ENCODE measurements at regions not wholly inside any gene's neighbourhood (a gene's known extent, or its start where the extent isn't known, plus 50 kb on each side); places are given as distances from the start of the nearest gene placed in this dataset.
"Not testable (repeated sequence)": the region's sequence is repeated elsewhere in the genome, so short reads cannot be mapped to it uniquely, and the experiment has no call there.

GRCh38 chr2:111533557-111534247 is 350.3 kb downstream of the ANAPC1 start:
- Mint-ChIP-seq H3K4me3 (peak overlapping the region in 3 of 5 donors; percentile 57 to 71 (median 66)), H3K27ac (peak overlapping the region in 4 of 6 donors; percentile 54 to 85 (median 76))
- not testable (repeated sequence) for H3K36me3 Mint-ChIP-seq

GRCh38 chr2:111534910-111535352 is 349.1 kb downstream of the ANAPC1 start:
- peak overlapping the region in 5 of 6 donors; percentile 59 to 91 (median 81) for H3K27ac Mint-ChIP-seq
- no peaks in the 10 kb centered on the region for H3K9me3 Mint-ChIP-seq
- H3K4me1 Mint-ChIP-seq = peaks cover 23 to 29% of the 10 kb centered on the region in 2 donors
- H3K27me3 Mint-ChIP-seq (ENCODE audit: low read depth in 3 of 3) = peaks cover 0 to 5% (median 0%) of the 10 kb centered on the region in 3 donors
- peak overlapping the region; percentile 19 to 78 (median 74) for H3K4me3 Mint-ChIP-seq
- DNase-seq = peak in 1 of 3 donors; percentile 33
- no peaks in the 10 kb centered on the region for H3K36me3 Mint-ChIP-seq

More at GRCh38 chr2:111533557-111534247, 350.3 kb downstream of the ANAPC1 start:
- not testable (repeated sequence) for DNase-seq; H3K27me3 Mint-ChIP-seq (ENCODE audit: low read depth in 3 of 3); H3K9me3 Mint-ChIP-seq
- peaks cover 23 to 29% of the 10 kb centered on the region in 2 donors for H3K4me1 Mint-ChIP-seq

- H3K4me3 Mint-ChIP-seq = peak overlapping the region in 2 of 5 donors; percentile 78
- H3K27ac Mint-ChIP-seq = peak overlapping the region in 4 of 6 donors; percentile 37 to 91 (median 80)
- no peaks in the 10 kb centered on the region for H3K36me3 Mint-ChIP-seq
- H3K9me3 Mint-ChIP-seq = no peaks in the 10 kb centered on the region
- no peak for DNase-seq
- peaks cover 23 to 29% of the 10 kb centered on the region in 2 donors for H3K4me1 Mint-ChIP-seq
- peaks cover 0 to 5% (median 0%) of the 10 kb centered on the region in 3 donors for H3K27me3 Mint-ChIP-seq (ENCODE audit: low read depth in 3 of 3)
These were observed 348.6 kb downstream of the ANAPC1 start for GRCh38 chr2:111535404-111535803.

- Mint-ChIP-seq H3K4me1 (peaks cover 23 to 29% of the 10 kb centered on the region in 2 donors), H3K27ac (peak overlapping the region in 2 of 6 donors; percentile 13 to 49), H3K27me3 (ENCODE audit: low read depth in 3 of 3) (peaks cover 0 to 5% (median 0%) of the 10 kb centered on the region in 3 donors), H3K36me3 (no peaks in the 10 kb centered on the region), H3K4me3 (no peak overlapping the region), H3K9me3 (no peaks in the 10 kb centered on the region)
- peak in 1 of 3 donors; percentile 21 for DNase-seq
These were observed 346.8 kb downstream of the ANAPC1 start for GRCh38 chr2:111537078-111537655.

- DNase-seq; H3K9me3 Mint-ChIP-seq; H3K27ac Mint-ChIP-seq; H3K27me3 Mint-ChIP-seq (ENCODE audit: low read depth in 3 of 3); H3K4me1 Mint-ChIP-seq; H3K36me3 Mint-ChIP-seq; H3K4me3 Mint-ChIP-seq: not testable (repeated sequence)
These were observed 344.0 kb downstream of the ANAPC1 start for GRCh38 chr2:111539991-111540390.

- not testable (repeated sequence) for H3K36me3 Mint-ChIP-seq; H3K27me3 Mint-ChIP-seq (ENCODE audit: low read depth in 3 of 3); H3K9me3 Mint-ChIP-seq; DNase-seq; H3K4me3 Mint-ChIP-seq; H3K4me1 Mint-ChIP-seq; H3K27ac Mint-ChIP-seq
These were observed 341.7 kb downstream of the ANAPC1 start for GRCh38 chr2:111542120-111542774.

- not testable (repeated sequence) for H3K36me3 Mint-ChIP-seq; H3K4me3 Mint-ChIP-seq; DNase-seq; H3K9me3 Mint-ChIP-seq; H3K27ac Mint-ChIP-seq; H3K4me1 Mint-ChIP-seq; H3K27me3 Mint-ChIP-seq (ENCODE audit: low read depth in 3 of 3)
These were observed 340.0 kb downstream of the ANAPC1 start for GRCh38 chr2:111544006-111544405.

GRCh38 chr2:111545723-111546431 is 338.1 kb downstream of the ANAPC1 start:
- not testable (repeated sequence) for H3K36me3 Mint-ChIP-seq; H3K27ac Mint-ChIP-seq; H3K27me3 Mint-ChIP-seq (ENCODE audit: low read depth in 3 of 3); H3K4me3 Mint-ChIP-seq; H3K9me3 Mint-ChIP-seq; DNase-seq; H3K4me1 Mint-ChIP-seq

GRCh38 chr2:111546578-111546977 is 337.4 kb downstream of the ANAPC1 start:
- not testable (repeated sequence) for H3K27ac Mint-ChIP-seq; H3K4me1 Mint-ChIP-seq; H3K27me3 Mint-ChIP-seq (ENCODE audit: low read depth in 3 of 3); H3K4me3 Mint-ChIP-seq; H3K36me3 Mint-ChIP-seq; H3K9me3 Mint-ChIP-seq; DNase-seq

GRCh38 chr2:111549174-111549573 is 334.8 kb downstream of the ANAPC1 start:
- not testable (repeated sequence) for DNase-seq; H3K9me3 Mint-ChIP-seq; H3K27me3 Mint-ChIP-seq (ENCODE audit: low read depth in 3 of 3); H3K4me3 Mint-ChIP-seq; H3K4me1 Mint-ChIP-seq; H3K27ac Mint-ChIP-seq; H3K36me3 Mint-ChIP-seq

- H3K4me1 Mint-ChIP-seq; H3K27me3 Mint-ChIP-seq (ENCODE audit: low read depth in 3 of 3); H3K27ac Mint-ChIP-seq; H3K9me3 Mint-ChIP-seq; DNase-seq; H3K36me3 Mint-ChIP-seq; H3K4me3 Mint-ChIP-seq: not testable (repeated sequence)
These were observed 332.6 kb downstream of the ANAPC1 start for GRCh38 chr2:111551428-111551827.

- not testable (repeated sequence) for H3K4me1 Mint-ChIP-seq; H3K9me3 Mint-ChIP-seq; H3K27ac Mint-ChIP-seq; H3K4me3 Mint-ChIP-seq; H3K27me3 Mint-ChIP-seq (ENCODE audit: low read depth in 3 of 3); DNase-seq; H3K36me3 Mint-ChIP-seq
These were observed 331.4 kb downstream of the ANAPC1 start for GRCh38 chr2:111552625-111553024.

- H3K9me3 Mint-ChIP-seq; H3K27me3 Mint-ChIP-seq (ENCODE audit: low read depth in 3 of 3); DNase-seq; H3K4me3 Mint-ChIP-seq; H3K27ac Mint-ChIP-seq; H3K36me3 Mint-ChIP-seq; H3K4me1 Mint-ChIP-seq: not testable (repeated sequence)
These were observed 324.7 kb downstream of the ANAPC1 start for GRCh38 chr2:111559301-111559700.

GRCh38 chr2:111559814-111560213 is 324.2 kb downstream of the ANAPC1 start:
- not testable (repeated sequence) for DNase-seq; H3K27ac Mint-ChIP-seq; H3K4me1 Mint-ChIP-seq; H3K9me3 Mint-ChIP-seq; H3K36me3 Mint-ChIP-seq; H3K27me3 Mint-ChIP-seq (ENCODE audit: low read depth in 3 of 3); H3K4me3 Mint-ChIP-seq

All from immature natural killer cell (primary cell).